NCI-H1694 treated with DMSO at 0.1 percent for 48 hours (cell line): ENCODE measurements at regions not wholly inside any gene's neighbourhood (a gene's known extent, or its start where the extent isn't known, plus 50 kb on each side); places are given as distances from the start of the nearest gene placed in this dataset.

Experiments used
- DNase-seq: peaks from one replicate; lab custom pipeline; 2025; lab: John Stamatoyannopoulos, UW

GRCh38 chr13:72109863-72110262 lies 242.9 kb upstream of the DACH1 start:
- DNase-seq: no peak

- DNase-seq: no peak
These were observed 237.7 kb upstream of the DACH1 start for GRCh38 chr13:72104656-72105180.

GRCh38 chr13:72101768-72102400 lies 234.9 kb upstream of the DACH1 start:
- DNase-seq: no peak

- no peak for DNase-seq
These were observed 233.3 kb upstream of the DACH1 start for GRCh38 chr13:72100339-72100738.

GRCh38 chr13:72097568-72097967 lies 230.6 kb upstream of the DACH1 start:
- no peak for DNase-seq

- no peak for DNase-seq
These were observed 226.3 kb upstream of the DACH1 start for GRCh38 chr13:72093262-72093661.

GRCh38 chr13:72074663-72075062 lies 207.7 kb upstream of the DACH1 start:
- DNase-seq: no peak

- no peak for DNase-seq
These were observed 205.3 kb upstream of the DACH1 start for GRCh38 chr13:72072261-72072660.

- DNase-seq: no peak
These were observed 204.7 kb upstream of the DACH1 start for GRCh38 chr13:72071713-72072112.

- DNase-seq: no peak
These were observed 195.6 kb upstream of the DACH1 start for GRCh38 chr13:72062566-72062965.

- no peak for DNase-seq
These were observed 194.6 kb upstream of the DACH1 start for GRCh38 chr13:72061613-72062012.

- DNase-seq: no peak
These were observed 183.2 kb upstream of the DACH1 start for GRCh38 chr13:72050251-72050650.

- DNase-seq: no peak
These were observed 176.4 kb upstream of the DACH1 start for GRCh38 chr13:72043366-72043765.

- DNase-seq: no peak
These were observed 174.2 kb upstream of the DACH1 start for GRCh38 chr13:72041165-72041564.

GRCh38 chr13:72039126-72039525 lies 172.1 kb upstream of the DACH1 start:
- DNase-seq: no peak

GRCh38 chr13:72029981-72030380 lies 163.0 kb upstream of the DACH1 start:
- DNase-seq: no peak

GRCh38 chr13:72025836-72026235 lies 158.8 kb upstream of the DACH1 start:
- no peak for DNase-seq

GRCh38 chr13:72023895-72024294 lies 156.9 kb upstream of the DACH1 start:
- no peak for DNase-seq

- DNase-seq: no peak
These were observed 138.5 kb upstream of the DACH1 start for GRCh38 chr13:72005455-72005854.

GRCh38 chr13:72004784-72005374 lies 137.9 kb upstream of the DACH1 start:
- no peak for DNase-seq

GRCh38 chr13:72004246-72004645 lies 137.2 kb upstream of the DACH1 start:
- DNase-seq: no peak

- no peak for DNase-seq
These were observed 131.2 kb upstream of the DACH1 start for GRCh38 chr13:71998223-71998622.

GRCh38 chr13:71979616-71980015 lies 112.6 kb upstream of the DACH1 start:
- DNase-seq: peak; percentile 26

- DNase-seq: no peak
These were observed 110.0 kb upstream of the DACH1 start for GRCh38 chr13:71977028-71977427.
